AG08395 (cell line): ENCODE measurements at regions not wholly inside any gene's neighbourhood (a gene's known extent, or its start where the extent isn't known, plus 50 kb on each side); places are given as distances from the start of the nearest gene placed in this dataset.

Experiments
- DNase-seq: peaks from one replicate; pipeline ENCODE4 v3.0.0; 2012; ENCODE audit warnings: mixed read lengths, low spot score

GRCh38 chr6:23243854-23244253 is 674.5 kb downstream of the HDGFL1 start:
- no peak for DNase-seq

DNA sequence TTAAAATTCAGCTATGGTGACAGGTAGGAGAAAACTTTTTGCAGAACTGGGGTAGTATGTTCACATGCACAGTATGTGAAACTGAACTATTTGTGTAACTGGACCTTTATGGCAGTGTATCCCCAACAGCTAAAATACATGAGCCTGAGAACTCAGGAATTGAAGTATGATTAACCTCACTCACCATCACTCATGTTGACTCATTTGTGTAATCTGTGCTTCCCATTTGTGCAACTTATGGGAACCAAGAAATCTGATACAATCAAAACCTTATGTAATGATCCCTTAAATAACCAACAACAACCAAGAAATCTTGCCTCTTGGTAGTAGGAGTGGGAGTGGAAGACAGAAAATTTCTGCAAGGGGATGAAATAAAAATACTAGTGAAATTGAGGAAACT is 674.9 kb downstream of the HDGFL1 start:
- peak; percentile 5 for DNase-seq

DNA sequence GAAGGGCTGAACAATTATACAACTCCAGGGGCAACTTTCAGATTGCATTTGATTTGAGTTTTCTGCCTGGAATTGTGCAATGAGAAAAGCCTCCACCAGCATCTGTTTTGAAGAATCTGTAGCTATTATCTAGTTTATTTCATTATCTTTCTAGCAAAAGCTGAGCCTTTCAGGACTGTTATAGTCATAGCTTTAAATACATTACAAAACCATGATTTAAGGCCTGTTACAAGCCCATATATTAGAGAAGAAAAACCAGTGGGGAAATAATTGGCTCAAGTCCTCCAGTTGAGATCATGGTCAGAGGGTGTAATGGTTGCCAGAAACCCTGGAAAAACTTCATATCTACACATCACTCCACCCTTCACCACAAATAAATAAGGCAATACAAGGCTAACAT is 676.2 kb downstream of the HDGFL1 start:
- peak; percentile 6 for DNase-seq

DNA sequence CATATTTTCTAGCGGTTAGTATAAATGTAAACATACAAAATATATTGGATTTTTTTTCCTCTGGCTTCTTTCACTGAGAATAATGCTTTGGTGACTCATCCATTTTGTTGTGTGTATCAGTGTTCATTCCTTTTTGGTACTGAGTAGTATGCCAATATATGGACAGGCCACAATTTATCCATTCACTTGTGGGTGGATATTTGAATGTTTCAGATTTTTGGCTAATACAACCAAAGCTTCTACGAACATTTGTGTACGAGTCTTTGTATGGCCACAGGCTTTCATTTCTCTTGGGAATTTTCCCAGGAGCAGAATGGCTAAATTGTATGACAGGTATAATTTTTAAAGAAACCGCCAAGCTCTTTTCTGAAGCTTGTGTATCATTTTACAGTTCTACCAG is 677.5 kb downstream of the HDGFL1 start:
- DNase-seq: no peak

DNA sequence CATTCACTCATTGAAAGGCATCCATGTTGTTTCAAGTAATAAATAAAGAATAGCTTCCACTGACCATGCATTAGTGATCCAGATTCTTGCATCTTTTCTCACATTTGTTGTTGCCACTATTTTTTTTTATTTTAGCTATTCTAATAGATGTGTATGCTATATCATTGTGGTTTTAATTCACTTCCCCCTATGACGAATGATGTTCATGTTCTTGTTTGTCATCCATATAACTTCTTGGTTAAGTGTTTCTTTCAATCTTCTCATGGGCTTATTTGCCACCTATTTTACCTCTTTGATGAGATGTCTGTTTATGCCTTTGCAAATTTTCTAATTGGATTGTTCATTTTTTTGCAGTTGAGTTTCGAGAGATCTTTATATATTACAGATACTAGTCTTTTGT is 681.2 kb downstream of the HDGFL1 start:
- no peak for DNase-seq

DNA sequence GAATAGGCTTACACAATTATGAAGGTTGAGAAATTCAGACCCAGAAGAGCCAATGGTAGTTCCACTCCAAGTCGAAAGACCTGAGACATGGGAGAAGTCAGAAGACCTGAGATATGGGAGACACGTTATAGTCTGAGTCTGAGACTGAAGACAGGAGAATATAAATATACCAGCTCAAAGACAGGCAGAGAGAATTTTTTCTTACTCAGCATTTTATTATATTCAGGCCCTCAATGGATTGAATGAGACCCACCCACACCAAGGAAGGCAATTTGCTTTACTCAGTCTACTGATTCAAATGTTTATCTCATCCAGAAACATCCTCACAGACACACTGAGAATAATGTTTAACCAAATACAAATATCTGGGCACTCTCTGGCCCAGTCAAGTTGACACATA is 693.5 kb downstream of the HDGFL1 start:
- no peak for DNase-seq

DNA sequence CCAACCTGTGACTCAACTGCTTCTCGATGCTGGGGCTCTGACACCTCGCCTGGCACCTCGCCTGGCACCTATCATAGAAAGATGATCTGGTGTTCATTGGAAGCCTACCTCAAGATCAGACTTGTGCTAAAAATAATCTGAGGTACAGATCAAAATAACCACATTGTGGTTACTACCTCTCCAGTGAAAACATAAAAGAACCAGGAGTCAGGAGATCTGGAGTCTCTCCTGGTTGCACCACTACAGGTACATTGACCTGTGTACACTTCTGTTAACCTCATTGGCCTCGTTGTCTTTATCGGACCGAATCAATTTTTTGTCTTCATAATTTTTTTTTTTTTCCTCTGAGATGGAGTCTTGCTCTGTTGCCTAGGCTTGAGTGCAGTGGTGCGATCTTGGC is 695.9 kb downstream of the HDGFL1 start:
- no peak for DNase-seq

DNA sequence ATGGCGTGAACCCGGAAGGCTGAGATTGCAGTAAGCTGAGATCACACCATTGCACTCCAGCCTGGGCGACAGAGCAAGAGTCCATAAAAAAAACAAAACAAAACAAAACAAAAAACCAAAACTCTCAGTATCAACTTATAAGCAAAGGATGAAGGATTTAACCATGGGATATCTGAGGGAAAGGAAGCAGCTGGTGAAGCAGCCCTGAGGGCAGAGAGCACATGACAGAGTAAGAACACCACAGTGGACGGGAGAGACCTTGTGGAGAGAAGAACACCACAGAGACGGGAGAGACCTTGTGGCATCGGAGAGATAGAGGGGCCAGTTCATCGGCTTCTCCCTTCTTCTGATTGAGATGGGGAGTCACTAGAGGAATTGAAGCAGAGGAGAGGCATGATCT is 697.2 kb downstream of the HDGFL1 start:
- DNase-seq: no peak

- no peak for DNase-seq
Observed at GRCh38 chr6:23267651-23268050, 698.3 kb downstream of the HDGFL1 start.

- no peak for DNase-seq
Observed at GRCh38 chr6:23268348-23268747, 699.0 kb downstream of the HDGFL1 start.

DNA sequence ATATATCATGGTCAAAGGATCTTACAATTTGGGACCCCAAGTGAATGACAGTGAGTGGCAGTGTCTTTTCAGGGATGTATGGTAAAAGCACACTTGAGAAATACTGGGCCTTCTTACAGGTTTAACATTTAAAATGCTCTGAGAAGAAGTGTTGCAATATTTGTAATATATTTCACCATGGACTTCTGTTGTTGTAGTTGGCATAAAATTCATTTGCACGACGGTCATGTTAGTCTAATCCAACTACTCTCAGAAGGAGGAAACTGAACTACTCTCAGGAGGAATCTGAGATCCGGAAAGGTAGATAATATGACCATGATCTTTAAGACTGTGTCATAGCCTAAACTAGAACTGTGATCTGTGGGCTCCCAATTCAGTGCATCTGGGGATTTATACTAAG is 700.1 kb downstream of the HDGFL1 start:
- no peak for DNase-seq

GRCh38 chr6:23272536-23272935 is 703.2 kb downstream of the HDGFL1 start:
- DNase-seq: no peak

DNA sequence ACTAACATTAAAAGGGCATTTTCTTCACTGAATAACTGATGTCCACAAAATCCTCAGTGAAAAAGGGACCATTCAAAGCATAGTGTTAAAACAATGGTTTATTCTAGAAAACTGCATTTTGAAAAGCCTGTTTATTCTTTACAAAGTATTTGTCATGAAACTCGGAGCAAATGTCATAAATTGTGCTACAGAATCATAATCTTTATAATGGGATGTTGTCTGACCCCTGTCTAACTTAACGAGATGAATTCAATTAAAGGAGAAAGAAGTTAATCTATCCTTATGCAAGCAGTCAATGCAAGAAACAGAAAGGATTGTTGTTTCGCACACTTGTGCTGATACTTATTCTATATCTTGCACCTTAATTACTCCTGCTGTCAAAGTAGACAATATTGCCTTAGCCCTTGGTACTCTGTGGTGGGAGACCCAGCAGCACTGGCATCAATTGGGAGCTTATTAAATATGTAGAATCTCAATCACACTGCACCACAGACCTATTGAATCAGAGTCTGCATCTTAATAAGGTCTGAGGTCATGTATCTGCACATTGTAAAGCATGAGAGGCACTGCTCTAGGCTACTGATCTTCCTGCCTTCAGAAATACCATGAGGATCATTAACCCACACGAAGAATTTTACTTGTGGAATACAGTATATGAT is 708.3 kb downstream of the HDGFL1 start:
- no peak for DNase-seq

GRCh38 chr6:23278180-23278532 is 708.8 kb downstream of the HDGFL1 start:
- no peak for DNase-seq

- DNase-seq: no peak
Observed at GRCh38 chr6:23280437-23280836, 711.1 kb downstream of the HDGFL1 start.

- no peak for DNase-seq
Observed at GRCh38 chr6:23282252-23283021, 713.1 kb downstream of the HDGFL1 start.

DNA sequence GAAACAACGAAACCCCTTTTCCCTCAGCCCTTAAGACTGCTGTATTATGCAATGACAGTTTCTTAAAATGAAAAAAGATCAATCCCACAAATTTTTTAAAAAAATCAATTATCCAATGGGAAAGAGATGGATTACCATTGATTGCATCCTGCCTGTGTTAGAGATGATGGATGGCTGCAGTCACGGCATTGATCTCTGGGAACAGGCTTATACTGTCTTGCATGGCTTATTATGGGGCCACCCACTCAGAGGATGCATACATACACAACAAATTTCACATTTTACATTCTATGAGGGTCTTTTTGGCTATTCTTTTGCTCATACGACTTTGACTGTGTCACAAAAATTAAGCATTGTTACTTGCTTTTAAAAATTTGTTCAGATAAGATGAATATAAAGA is 724.3 kb downstream of the HDGFL1 start:
- DNase-seq: no peak

DNA sequence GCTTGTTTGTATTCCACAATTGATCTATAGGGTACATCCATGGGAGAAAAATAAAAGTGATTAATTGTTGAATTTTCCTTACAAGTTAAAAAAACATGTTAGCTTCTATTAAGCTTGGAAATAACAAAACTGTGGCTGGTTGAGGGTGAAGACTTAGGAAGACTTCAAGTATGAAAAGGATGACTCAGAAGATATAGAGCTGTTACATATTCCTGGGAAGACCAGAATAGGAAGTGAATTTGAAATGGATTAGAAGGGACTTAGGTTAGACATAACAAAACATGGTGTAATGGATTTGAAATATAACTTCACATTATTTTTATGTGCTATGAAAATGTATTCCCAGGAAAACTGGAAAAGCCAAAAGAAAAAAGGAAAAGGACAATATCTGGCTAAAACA is 732.2 kb downstream of the HDGFL1 start:
- no peak for DNase-seq

GRCh38 chr6:23302514-23302913 is 733.1 kb downstream of the HDGFL1 start:
- no peak for DNase-seq

GRCh38 chr6:23305325-23305943 is 736.1 kb downstream of the HDGFL1 start:
- DNase-seq: no peak

GRCh38 chr6:23306251-23306950 is 737.0 kb downstream of the HDGFL1 start:
- no peak for DNase-seq

GRCh38 chr6:23307516-23307915 is 738.1 kb downstream of the HDGFL1 start:
- DNase-seq: no peak

- DNase-seq: no peak
Observed at GRCh38 chr6:23308166-23308565, 738.8 kb downstream of the HDGFL1 start.
